ENCODE measurements at regions not wholly inside any gene's neighbourhood (a gene's known extent, or its start where the extent isn't known, plus 50 kb on each side); places are given as distances from the start of the nearest gene placed in this dataset.

- no peak for DNase-seq
- no peak for TF ChIP-seq POLR2A (IDR thresholded peaks at IDR 0.05)
- TF ChIP-seq CTCF (IDR thresholded peaks at IDR 0.05) = no peak
- Histone ChIP-seq H3K4me3 (no peak overlapping the region), H3K27ac (no peak overlapping the region), H3K9me3 (no peaks in the 10 kb centered on the region), H3K36me3 (no peaks in the 10 kb centered on the region), H3K27me3 (peaks cover 4 to 16% of the 10 kb centered on the region in 2 donors), H3K4me1 (peaks cover 0 to 7% of the 10 kb centered on the region in 2 donors)
- intact Hi-C loops (cut with DNase I; ENCODE audit: low total_unique reads) = no loop called here
Measured at GRCh38 chr1:10890491-10891071, 94.1 kb upstream of the CASZ1 start.

- intact Hi-C loops (cut with DNase I; ENCODE audit: low total_unique reads) = no loop called here
- Histone ChIP-seq H3K9me3 (no peaks in the 10 kb centered on the region), H3K4me1 (peaks cover 0 to 7% of the 10 kb centered on the region in 2 donors), H3K36me3 (no peaks in the 10 kb centered on the region), H3K4me3 (no peak overlapping the region), H3K27me3 (peaks cover 4 to 16% of the 10 kb centered on the region in 2 donors), H3K27ac (no peak overlapping the region)
- no peak for TF ChIP-seq POLR2A (IDR thresholded peaks at IDR 0.05)
- no peak for TF ChIP-seq CTCF (IDR thresholded peaks at IDR 0.05)
- DNase-seq = no peak
Measured at GRCh38 chr1:10891091-10891490, 94.6 kb upstream of the CASZ1 start.

GRCh38 chr1:10892138-10893065 is 96.0 kb upstream of the CASZ1 start:
- intact Hi-C loops (cut with DNase I; ENCODE audit: low total_unique reads) = no loop called here
- TF ChIP-seq POLR2A (IDR thresholded peaks at IDR 0.05) (no peak), CTCF (IDR thresholded peaks at IDR 0.05) (no peak)
- DNase-seq = no peak
- H3K36me3 ChIP-seq = no peaks in the 10 kb centered on the region
- peaks cover 4 to 16% of the 10 kb centered on the region in 2 donors for H3K27me3 ChIP-seq
- no peak overlapping the region for H3K4me3 ChIP-seq
- H3K27ac ChIP-seq = no peak overlapping the region
- no peaks in the 10 kb centered on the region for H3K9me3 ChIP-seq
- H3K4me1 ChIP-seq = peaks cover 0 to 7% of the 10 kb centered on the region in 2 donors

- intact Hi-C loops (cut with DNase I; ENCODE audit: low total_unique reads) = no loop called here
- TF ChIP-seq CTCF (IDR thresholded peaks at IDR 0.05) (no peak), POLR2A (IDR thresholded peaks at IDR 0.05) (no peak)
- no peaks in the 10 kb centered on the region for H3K36me3 ChIP-seq
- H3K27me3 ChIP-seq = peaks cover 0 to 4% of the 10 kb centered on the region in 2 donors
- no peak for DNase-seq
- no peak overlapping the region for H3K4me3 ChIP-seq
- H3K4me1 ChIP-seq = no peaks in the 10 kb centered on the region
- no peak overlapping the region for H3K27ac ChIP-seq
- no peaks in the 10 kb centered on the region for H3K9me3 ChIP-seq
Measured at GRCh38 chr1:10895621-10896020, 99.2 kb upstream of the CASZ1 start.

GRCh38 chr1:10896673-10897072 is 100.2 kb upstream of the CASZ1 start:
- intact Hi-C loops (cut with DNase I; ENCODE audit: low total_unique reads) = no loop called here
- Histone ChIP-seq H3K9me3 (no peaks in the 10 kb centered on the region), H3K27ac (no peak overlapping the region), H3K36me3 (no peaks in the 10 kb centered on the region), H3K4me3 (no peak overlapping the region), H3K4me1 (no peaks in the 10 kb centered on the region), H3K27me3 (peaks cover 0 to 4% of the 10 kb centered on the region in 2 donors)
- TF ChIP-seq POLR2A (IDR thresholded peaks at IDR 0.05) = no peak
- no peak for TF ChIP-seq CTCF (IDR thresholded peaks at IDR 0.05)
- DNase-seq = no peak

Data from uterus (tissue), 3 donors.